Posterior vena cava (tissue), 2 donors: ENCODE measurements at regions not wholly inside any gene's neighbourhood (a gene's known extent, or its start where the extent isn't known, plus 50 kb on each side); places are given as distances from the start of the nearest gene placed in this dataset.

Experiments
- DNase-seq: peaks from one replicate; pipeline ENCODE4 v3.0.0-alpha.2; 2020; ENCODE audit warnings: low spot score
- intact Hi-C, 2 donors: fragments of 100-400 bp; cut with DNase I; formaldehyde crosslinking; loops; one replicate each; pipeline versions ENCODE4 v1.14.1 to v1.14.2; 2022 to 2023
- donor health status: DM: yes; HTN: yes; CAD: no.
- donor health status: DM: yes; HTN: yes; CAD: no.

DNA sequence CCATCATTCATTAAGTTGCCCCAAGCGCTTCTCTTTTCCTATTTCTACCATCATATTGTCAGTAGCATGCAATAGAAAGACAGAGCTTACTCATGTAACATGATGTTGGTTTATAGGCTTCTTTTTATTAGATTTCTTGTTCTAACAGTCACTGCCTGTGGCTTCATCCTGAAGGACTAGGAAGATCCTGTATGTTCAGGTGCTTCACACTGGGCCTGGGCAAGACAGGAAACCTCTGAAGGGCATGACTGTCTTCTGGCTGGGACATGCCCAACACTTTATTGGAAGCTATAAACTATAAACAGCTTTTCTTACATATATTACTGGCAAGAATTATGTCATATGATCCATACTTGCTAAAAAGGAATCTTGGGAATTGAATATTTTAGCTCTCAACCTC lies 258.4 kb upstream of the AKR1E2 start:
- DNase-seq, result no peak
- intact Hi-C loops, result no loop called here

DNA sequence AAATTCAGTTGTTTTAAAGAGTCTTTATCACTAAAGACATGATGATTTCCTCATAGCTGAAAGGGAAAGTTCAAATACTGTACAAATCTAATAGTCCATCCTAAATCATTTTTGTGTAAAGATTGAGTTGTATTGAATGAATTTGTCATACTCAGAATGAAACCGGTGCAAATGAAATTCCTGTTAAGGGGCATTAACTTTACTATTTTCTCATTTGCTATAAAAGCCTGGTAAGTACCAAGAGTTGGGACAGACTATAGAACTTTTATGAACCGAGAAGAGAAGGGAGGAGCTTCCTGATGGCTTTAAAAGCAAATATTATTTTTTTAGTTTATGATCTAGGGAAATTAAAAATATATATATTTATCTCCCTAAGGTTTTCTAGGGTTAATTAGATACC lies 260.0 kb upstream of the AKR1E2 start:
- intact Hi-C loops, result no loop called here
- DNase-seq, result no peak

GRCh38 chr10:4561296-4561695 lies 264.7 kb upstream of the AKR1E2 start:
- intact Hi-C loops, result no loop called here
- DNase-seq, result no peak

DNA sequence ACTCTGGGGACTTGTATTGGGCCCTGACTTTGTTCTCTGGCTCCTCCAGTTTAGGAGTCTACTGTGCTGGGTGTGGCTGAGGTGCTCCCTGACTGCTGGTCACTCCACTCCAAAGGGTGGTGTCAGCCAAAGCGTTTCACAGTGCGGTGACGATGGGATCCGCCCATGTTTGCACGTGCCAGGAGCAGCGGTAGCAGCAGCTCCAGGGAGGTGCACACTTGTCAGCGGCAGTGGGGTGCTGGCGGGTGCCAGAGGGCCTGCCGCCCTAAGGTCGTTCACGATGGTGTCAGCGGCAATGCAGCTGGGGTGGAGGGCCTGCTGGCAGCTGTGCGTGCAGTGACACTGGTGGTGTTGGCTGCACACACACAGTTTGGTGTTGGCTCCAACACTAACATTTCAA lies 268.5 kb upstream of the AKR1E2 start:
- peak; percentile 80 for DNase-seq
- intact Hi-C loops, result no loop called here

DNA sequence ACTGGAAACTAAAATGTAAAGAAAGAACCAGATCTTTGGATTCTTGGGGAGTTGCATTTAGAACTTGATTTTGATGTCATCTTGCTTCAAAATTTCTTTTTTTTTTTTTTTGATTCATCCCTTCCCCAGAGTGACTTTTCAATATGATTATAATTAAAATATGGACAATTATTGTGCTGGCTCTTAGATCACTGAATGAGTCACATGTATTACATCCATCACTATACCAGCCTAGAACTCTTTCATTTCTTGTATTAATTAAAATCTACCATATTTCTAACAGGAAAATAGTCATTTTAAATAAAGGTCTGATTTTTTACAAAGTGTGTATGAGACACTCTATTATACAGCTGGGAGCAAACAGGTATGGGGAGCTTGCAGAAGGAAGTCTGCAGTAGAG lies 269.5 kb upstream of the AKR1E2 start:
- intact Hi-C loops, result no loop called here
- no peak for DNase-seq

- DNase-seq, result no peak
- intact Hi-C loops, result no loop called here
Observed at GRCh38 chr10:4555920-4556319, 270.1 kb upstream of the AKR1E2 start.

DNA sequence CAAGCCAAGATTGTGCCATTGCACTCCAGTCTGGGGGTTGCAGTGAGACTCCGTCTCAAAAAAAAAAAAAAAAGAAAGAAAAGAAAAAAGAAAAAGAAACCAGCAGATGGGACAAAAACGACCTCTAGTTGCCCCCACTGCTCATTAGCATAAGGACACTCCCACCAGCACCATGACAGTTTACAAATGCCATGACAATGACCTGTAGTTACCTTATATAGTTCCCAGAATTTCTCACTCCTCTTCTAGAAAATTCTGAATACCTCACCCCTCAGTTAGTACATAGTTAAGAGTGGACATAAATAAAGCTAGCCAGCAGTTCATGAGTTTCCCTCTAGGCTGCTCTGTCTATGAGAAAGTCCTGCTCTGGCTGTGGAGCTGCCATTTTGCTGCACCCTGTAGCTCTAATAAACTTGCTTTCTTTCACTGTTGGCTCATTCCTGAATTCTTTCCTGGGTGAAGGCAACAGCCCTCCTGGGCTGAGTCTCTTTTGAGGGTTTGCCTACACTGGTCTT lies 276.8 kb upstream of the AKR1E2 start:
- intact Hi-C loops, result no loop called here
- DNase-seq, result no peak

DNA sequence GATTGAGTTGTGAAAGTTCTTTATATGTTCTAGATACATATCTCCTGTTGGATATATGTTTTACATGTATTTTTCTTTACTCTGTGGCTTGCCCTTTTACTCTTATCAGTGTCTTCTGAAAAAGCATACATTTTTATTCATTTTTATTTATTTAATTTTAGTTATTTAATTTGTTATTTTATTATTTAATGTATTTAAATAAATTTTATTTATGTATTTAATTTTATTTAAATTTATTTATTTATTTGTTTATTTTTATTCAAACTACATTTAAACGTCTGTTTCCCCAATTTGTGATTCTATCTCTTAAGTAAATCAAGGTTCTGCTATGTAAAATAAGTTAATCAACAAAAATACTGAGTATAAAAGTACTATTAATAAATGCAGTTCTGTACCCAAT lies 279.1 kb upstream of the AKR1E2 start:
- no peak for DNase-seq
- intact Hi-C loops, result no loop called here

DNA sequence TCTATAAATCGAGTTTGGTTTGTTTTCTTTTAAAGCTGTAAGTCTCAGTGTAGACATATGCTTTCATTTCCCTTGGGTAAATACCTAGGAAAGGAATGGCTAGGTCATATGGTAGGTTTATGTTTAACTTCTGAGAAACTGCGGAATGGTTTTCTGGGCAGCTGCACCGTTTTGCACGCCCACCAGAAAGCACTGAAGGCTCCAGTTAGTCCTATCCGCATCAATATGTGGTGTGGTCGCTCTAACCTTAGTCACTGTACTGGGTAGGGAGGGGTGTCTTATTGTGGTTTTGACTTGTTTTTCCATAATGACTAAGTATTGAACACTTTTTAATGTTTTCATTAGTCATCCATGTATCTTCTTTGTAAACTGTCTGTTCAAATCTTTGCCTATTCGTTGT lies 279.5 kb upstream of the AKR1E2 start:
- intact Hi-C loops, result no loop called here
- no peak for DNase-seq

DNA sequence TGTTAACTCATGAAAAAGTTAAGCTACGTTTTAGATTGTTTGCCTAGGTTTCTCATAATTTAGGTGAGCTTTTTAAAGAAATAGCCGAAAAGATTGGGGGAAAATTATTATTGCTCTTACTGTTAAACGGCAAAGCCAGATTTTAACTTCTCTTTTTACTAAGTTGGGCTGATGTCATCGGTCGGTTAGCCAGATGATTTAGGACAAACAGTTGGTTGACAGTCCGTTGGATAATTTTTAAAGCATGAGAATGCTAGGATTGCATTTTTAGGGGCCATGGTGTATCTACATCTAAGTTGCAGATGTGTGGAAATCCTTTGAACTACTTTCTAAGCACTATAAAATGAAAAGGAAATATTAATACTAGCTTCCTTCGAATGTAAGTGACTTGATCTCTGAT lies 280.9 kb upstream of the AKR1E2 start:
- DNase-seq, result no peak
- intact Hi-C loops, result no loop called here

DNA sequence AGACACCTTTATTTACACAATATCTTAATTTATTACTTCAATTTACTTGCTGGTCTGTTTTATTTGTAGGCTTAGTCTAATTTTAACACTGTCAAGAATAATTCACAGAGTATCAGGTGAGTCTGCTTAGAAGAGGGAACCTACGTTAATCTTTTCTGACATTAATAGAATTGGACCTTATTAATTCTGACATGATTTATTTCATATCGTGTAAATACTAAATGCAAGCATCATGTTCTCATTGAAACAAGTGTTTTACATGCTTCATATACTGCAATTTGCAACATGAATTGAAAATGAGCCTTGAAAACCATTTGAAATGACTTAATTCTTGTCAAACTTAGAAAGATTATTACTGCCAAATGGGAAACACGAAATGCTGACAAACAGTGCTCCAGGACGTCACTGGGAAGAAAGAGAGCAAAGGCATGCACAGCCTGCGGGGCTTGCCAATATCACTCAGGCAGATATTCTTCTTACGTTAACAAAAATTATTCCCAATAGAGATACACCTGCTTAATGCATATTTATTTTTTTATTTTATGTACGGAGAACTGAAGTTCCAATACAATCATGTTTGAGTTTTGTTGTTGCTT lies 282.0 kb upstream of the AKR1E2 start:
- intact Hi-C loops, result loop anchor here in 1 of 2 donors (5.0 kb wide), 1 partner anchor 1072 kb away; no protein-coding TSS in a partner anchor
- no peak for DNase-seq

DNA sequence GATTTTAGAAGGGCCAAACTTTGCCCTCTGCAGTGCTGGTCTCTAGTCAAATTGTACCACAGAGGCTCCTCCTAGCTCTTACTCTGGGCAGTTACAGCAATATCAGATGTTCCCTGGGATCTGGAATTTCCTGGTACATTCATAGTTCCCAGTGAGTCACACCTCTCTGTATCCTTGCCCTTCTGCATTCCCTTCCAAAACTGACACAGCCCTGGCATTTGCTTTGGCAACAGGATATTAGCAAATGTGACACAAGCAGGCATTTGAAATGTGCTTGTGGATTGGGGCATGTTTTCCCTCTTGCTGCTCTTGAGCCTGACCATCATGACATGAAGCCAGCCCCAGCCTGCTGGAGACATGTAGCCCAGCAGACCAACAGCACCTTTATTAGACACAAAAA lies 284.7 kb upstream of the AKR1E2 start:
- DNase-seq, result no peak
- intact Hi-C loops, result loop anchor here in 1 of 2 donors (5.0 kb wide), 1 partner anchor 1069 kb away; no protein-coding TSS in a partner anchor

DNA sequence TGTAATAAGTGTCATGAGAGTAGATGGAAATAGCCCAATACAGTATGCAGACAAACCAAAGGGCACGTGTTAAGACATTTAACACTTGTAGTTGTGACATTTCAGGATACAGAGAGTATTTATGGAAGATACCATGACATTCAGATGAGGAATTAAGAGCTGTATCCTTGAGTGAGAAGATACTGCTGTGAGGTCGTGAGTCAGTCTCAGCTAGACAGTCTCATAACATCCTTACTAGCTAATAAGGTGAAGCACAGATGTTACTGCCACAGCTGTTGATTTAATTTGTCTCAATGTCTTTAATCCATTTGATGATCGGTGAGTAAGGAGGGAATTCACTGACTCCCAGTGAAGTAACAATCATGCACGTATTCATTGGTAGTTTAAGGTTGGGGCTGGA lies 288.0 kb upstream of the AKR1E2 start:
- no peak for DNase-seq
- intact Hi-C loops, result no loop called here

DNA sequence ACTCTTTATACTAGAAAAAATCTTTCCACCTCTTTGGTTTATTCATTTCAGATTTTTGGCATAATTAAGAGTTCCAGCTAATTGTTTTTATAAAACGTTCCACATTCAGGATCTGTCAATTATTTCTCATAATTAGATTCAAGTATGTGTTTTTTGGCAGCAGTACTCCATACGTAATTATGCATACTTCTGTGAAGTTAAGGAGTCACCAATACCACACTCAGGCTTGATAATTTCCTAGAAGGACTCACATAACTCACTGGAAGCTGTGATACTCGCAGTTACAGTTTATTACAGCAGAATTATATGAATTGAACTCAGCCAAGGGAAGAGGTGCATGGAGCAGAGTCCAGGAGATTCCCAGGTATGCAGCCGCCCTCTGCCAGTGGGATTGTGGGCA lies 290.5 kb upstream of the AKR1E2 start:
- intact Hi-C loops, result no loop called here
- no peak for DNase-seq

- DNase-seq, result no peak
- intact Hi-C loops, result no loop called here
Observed at GRCh38 chr10:4533621-4534020, 292.4 kb upstream of the AKR1E2 start.

DNA sequence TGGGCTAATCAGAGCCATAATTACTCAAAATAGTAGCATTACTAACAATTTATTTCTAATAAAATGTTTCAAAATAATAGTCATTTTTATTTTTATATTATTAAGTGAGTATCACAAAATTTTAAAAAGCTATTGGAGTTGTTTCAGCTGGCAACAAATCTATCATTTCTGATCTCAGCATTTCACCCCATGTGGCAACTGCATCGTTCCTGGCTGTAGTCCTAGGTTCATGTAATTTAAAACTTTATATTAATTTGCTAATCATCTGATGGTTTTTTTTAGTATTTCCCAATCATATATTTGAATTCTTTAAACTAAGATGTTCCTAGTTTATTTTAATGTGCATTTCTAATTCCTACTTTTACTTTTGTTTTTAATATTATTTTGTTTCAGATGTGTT lies 293.0 kb upstream of the AKR1E2 start:
- no peak for DNase-seq
- intact Hi-C loops, result no loop called here

- intact Hi-C loops, result no loop called here
- no peak for DNase-seq
Observed at GRCh38 chr10:4532467-4532866, 293.5 kb upstream of the AKR1E2 start.

DNA sequence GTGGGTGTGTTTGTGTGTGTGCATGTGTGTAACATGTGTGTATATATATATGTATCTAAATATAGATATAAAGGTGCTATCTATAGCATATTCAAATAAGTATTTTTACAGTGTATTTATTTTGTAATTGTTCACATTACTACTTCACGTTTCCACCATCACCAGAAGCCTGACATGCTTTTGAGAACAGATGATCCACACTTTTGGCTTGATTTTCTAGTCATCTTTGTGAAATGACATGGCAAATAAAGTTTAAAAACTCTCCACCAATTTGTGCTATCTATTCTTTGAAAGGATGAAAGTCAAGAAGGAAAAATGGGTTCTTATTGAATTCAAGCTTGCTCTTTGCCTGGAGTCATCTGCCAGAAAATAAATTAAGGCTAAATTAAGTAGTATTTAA lies 294.0 kb upstream of the AKR1E2 start:
- intact Hi-C loops, result no loop called here
- no peak for DNase-seq

DNA sequence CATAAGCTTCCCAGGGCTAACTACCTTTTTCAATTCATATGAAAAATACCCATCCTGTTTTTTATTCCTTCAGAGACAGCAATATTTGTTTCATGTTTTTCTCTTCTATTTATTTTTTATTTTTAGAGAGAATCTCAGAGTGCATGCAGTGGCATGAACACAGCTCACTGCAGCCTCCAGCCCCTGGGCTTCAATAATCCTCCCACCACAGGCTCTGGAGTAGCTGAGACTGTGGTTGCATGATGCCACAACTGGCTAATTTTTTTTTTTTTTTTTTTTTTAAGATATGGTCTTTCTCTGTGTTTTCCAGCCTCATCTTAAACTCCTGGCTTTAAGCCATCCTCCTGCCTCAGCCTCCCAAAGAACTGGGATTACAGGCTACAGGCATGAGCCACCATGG lies 296.7 kb upstream of the AKR1E2 start:
- intact Hi-C loops, result no loop called here
- DNase-seq, result no peak

GRCh38 chr10:4527281-4527970 lies 298.6 kb upstream of the AKR1E2 start:
- DNase-seq, result no peak
- intact Hi-C loops, result no loop called here

DNA sequence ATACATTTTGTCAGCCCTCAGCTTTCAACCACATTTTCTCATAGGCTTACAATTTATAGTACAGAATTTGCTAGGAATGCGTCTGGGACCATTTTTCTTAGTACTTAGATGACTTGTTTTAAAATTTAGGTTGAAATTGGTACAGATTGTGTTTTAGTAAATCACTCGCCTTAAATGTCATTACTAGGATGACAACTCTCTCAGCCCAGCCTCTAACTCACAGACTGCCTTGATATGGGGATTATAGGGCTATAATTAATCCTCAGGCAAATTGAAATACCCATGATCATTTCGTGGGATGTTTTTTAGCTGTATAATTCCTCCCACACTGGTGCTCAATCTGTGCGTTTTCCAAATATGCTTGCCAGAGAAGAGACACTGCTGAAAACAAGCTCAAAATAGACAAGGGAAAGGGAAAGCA lies 299.7 kb upstream of the AKR1E2 start:
- no peak for DNase-seq
- intact Hi-C loops, result no loop called here
